ENCODE measurements at regions not wholly inside any gene's neighbourhood (a gene's known extent, or its start where the extent isn't known, plus 50 kb on each side); places are given as distances from the start of the nearest gene placed in this dataset.

- Histone ChIP-seq H3K9me3 (no peaks in the 10 kb centered on the region), H3K27me3 (ENCODE audit: insufficient read depth in 3 of 3, low read length in 2 of 3) (peaks cover 0 to 5% (median 2%) of the 10 kb centered on the region in 3 donors), H3K27ac (no peak overlapping the region), H3K36me3 (ENCODE audit: insufficient read depth in 1 of 2, low read depth in 1 of 2) (no peaks in the 10 kb centered on the region), H3K4me1 (no peaks in the 10 kb centered on the region), H3K4me3 (no peak overlapping the region)
- DNase-seq (no peak), ATAC-seq (no peak)
- 65 to 79% (median 72%) methylated on average over 3 of the region's 3 CpGs for WGBS, 3 donors
- TF ChIP-seq CTCF (IDR thresholded peaks at IDR 0.05), result no peak
- intact Hi-C loops (cut with DNase I), result no loop called here
These were observed 556.1 kb downstream of the BCL11A start for GRCh38 chr2:59997371-59997770.

- no peak for TF ChIP-seq CTCF (IDR thresholded peaks at IDR 0.05)
- no peaks in the 10 kb centered on the region for H3K9me3 ChIP-seq
- peaks cover 0 to 5% (median 0%) of the 10 kb centered on the region in 3 donors for H3K27me3 ChIP-seq (ENCODE audit: insufficient read depth in 3 of 3, low read length in 2 of 3)
- no peaks in the 10 kb centered on the region for H3K4me1 ChIP-seq
- H3K36me3 ChIP-seq (ENCODE audit: insufficient read depth in 1 of 2, low read depth in 1 of 2), result no peaks in the 10 kb centered on the region
- no peak for DNase-seq
- no peak overlapping the region for H3K27ac ChIP-seq
- H3K4me3 ChIP-seq, result no peak overlapping the region
- ATAC-seq, result no peak
- intact Hi-C loops (cut with DNase I), result no loop called here
- WGBS, 3 donors, result 65 to 90% (median 74%) methylated on average over 3 of the region's 3 CpGs
These were observed 556.6 kb downstream of the BCL11A start for GRCh38 chr2:59996855-59997254.

- no peaks in the 10 kb centered on the region for H3K9me3 ChIP-seq
- no peak overlapping the region for H3K27ac ChIP-seq
- ATAC-seq (no peak), DNase-seq (no peak)
- H3K27me3 ChIP-seq (ENCODE audit: insufficient read depth in 3 of 3, low read length in 2 of 3), result no peaks in the 10 kb centered on the region
- TF ChIP-seq CTCF (IDR thresholded peaks at IDR 0.05), result no peak
- H3K4me1 ChIP-seq, result no peaks in the 10 kb centered on the region
- H3K4me3 ChIP-seq, result no peak overlapping the region
- 68 to 75% (median 69%) methylated on average over 2 of the region's 2 CpGs for WGBS, 3 donors
- intact Hi-C loops (cut with DNase I), result no loop called here
- H3K36me3 ChIP-seq (ENCODE audit: insufficient read depth in 1 of 2, low read depth in 1 of 2), result no peaks in the 10 kb centered on the region
These were observed 559.7 kb downstream of the BCL11A start for GRCh38 chr2:59993726-59994125.

- no peaks in the 10 kb centered on the region for H3K36me3 ChIP-seq (ENCODE audit: insufficient read depth in 1 of 2, low read depth in 1 of 2)
- TF ChIP-seq CTCF (IDR thresholded peaks at IDR 0.05), result no peak
- DNase-seq, result no peak
- no peak for ATAC-seq
- H3K4me3 ChIP-seq, result no peak overlapping the region
- no peaks in the 10 kb centered on the region for H3K9me3 ChIP-seq
- intact Hi-C loops (cut with DNase I), result no loop called here
- no peaks in the 10 kb centered on the region for H3K27me3 ChIP-seq (ENCODE audit: insufficient read depth in 3 of 3, low read length in 2 of 3)
- H3K27ac ChIP-seq, result no peak overlapping the region
- peaks cover 5% of the 10 kb centered on the region for H3K4me1 ChIP-seq
These were observed 565.1 kb downstream of the BCL11A start for GRCh38 chr2:59988341-59988740.

GRCh38 chr2:59986511-59986910 is 566.9 kb downstream of the BCL11A start:
- TF ChIP-seq CTCF (IDR thresholded peaks at IDR 0.05), result no peak
- Histone ChIP-seq H3K27me3 (ENCODE audit: insufficient read depth in 3 of 3, low read length in 2 of 3) (no peaks in the 10 kb centered on the region), H3K36me3 (ENCODE audit: insufficient read depth in 1 of 2, low read depth in 1 of 2) (no peaks in the 10 kb centered on the region), H3K27ac (no peak overlapping the region), H3K9me3 (no peaks in the 10 kb centered on the region), H3K4me3 (no peak overlapping the region), H3K4me1 (peaks cover 5% of the 10 kb centered on the region)
- 26 to 64% (median 30%) methylated on average over 4 of the region's 4 CpGs for WGBS, 3 donors
- DNase-seq (no peak), ATAC-seq (no peak)
- intact Hi-C loops (cut with DNase I), result no loop called here
